ENCODE measurements at regions not wholly inside any gene's neighbourhood (a gene's known extent, or its start where the extent isn't known, plus 50 kb on each side); places are given as distances from the start of the nearest gene placed in this dataset.

DNA sequence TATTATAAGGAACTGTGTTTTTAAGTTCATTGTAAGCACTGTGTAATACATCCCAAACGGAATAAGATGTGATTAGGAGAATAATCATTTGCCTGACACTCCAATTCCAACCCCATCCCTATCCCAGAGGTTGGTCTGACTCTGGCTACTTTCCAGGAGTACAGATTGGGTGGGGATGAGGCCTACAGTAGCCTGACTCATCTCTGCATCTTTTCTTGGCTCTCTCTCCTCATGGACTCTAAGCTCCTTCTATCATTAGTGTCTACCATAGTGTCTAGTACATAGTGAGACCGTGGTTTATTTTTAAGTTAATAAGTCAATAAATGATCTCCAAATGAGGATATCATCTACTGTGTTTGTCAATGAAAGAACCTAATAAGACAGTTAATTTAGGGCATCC lies 92.2 kb upstream of the CNKSR3 start:
- TF ChIP-seq CTCF (IDR thresholded peaks at IDR 0.05; ENCODE audit: borderline replicate concordance, extremely low read depth, low read length, poor library complexity, severe bottlenecking), result no peak
- TF ChIP-seq EZH2 (IDR thresholded peaks at IDR 0.05; ENCODE audit: borderline replicate concordance, low read depth, low read length, severe bottlenecking), result no peak

Measured in DND-41 (cell line).